HCT116 (cell line): ENCODE measurements at regions not wholly inside any gene's neighbourhood (a gene's known extent, or its start where the extent isn't known, plus 50 kb on each side); places are given as distances from the start of the nearest gene placed in this dataset.

Experiments
- ATAC-seq: fragments of 200-7000 bp; cut with Tn5 transposase; 2 replicates; pipeline ENCODE4 v1.9.1; 2020; ENCODE audit warnings: mild to moderate bottlenecking, moderate library complexity
- BruUV-seq: library from RNA; stranded (reverse); fragments of 400-500 nt; replicated peaks from 2 replicates; lab custom pipeline; 2021; lab: Mats Ljungman, UMichigan
- CTCF ChIA-PET: fragments of 300-600 bp; sonication (Branson Sonifier 250); formaldehyde crosslinking; loops from one replicate; lab custom pipeline; 2021; ENCODE audit warnings: antibody characterized with exemption; lab: Charles Lee
- POLR2A ChIA-PET: fragments of 300-600, 350-600 bp; sonication (Branson Sonifier 250); formaldehyde crosslinking; loops from one replicate; lab custom pipeline; 2021; ENCODE audit warnings: antibody characterized with exemption; lab: Charles Lee
- RAD21 ChIA-PET, 2 experiments: fragments of 300-600 bp; sonication (Branson Sonifier 250); formaldehyde crosslinking; loops; one replicate each; lab custom pipeline; 2023; ENCODE audit warnings: low total read pairs in 2 of 2; ENCODE audit not compliant: uncharacterized antibody in 2 of 2, unreplicated experiment in 2 of 2, low non-redundant PET in 1 of 2; lab: Charles Lee
- DNase-seq: peaks from one replicate; pipeline ENCODE4 v3.0.0-alpha.2; 2010; ENCODE audit warnings: low read depth, low spot score
- H2AFZ ChIP-seq: fragments of 200-600 bp; shearing (Covaris generic), sonication (generic); 2 replicates; pipeline ENCODE4 v1.6.1; 2017; ENCODE audit warnings: low read depth, mixed run types, mixed read lengths, antibody characterized with exemption, low read length; ENCODE audit not compliant: poor library complexity, severe bottlenecking
- H3K27ac ChIP-seq: 2 replicates; pipeline ENCODE4 v1.5.1; 2012; ENCODE audit warnings: low read depth, low read length
- H3K27me3 ChIP-seq: fragments of 200-600 bp; sonication (generic); 2 replicates; pipeline ENCODE4 v1.6.1; 2016; ENCODE audit warnings: mixed run types, low read length, mixed read lengths; ENCODE audit not compliant: insufficient read depth
- H3K36me3 ChIP-seq, 2 experiments: fragments of 200-500 bp in 1 of 2; fragments of 200-600 bp in 1 of 2; sonication (Bioruptor generic) in 1 of 2; sonication (generic) in 1 of 2; 2 replicates each; pipeline versions ENCODE4 v1.5.1 to v1.6.1; 2014 to 2016; ENCODE audit warnings: low read length in 2 of 2, inconsistent platforms in 1 of 2, mixed read lengths in 1 of 2, mixed run types in 1 of 2; ENCODE audit not compliant: insufficient read depth in 2 of 2, control insufficient read depth in 1 of 2
- H3K4me1 ChIP-seq, 2 experiments: fragments of 200-600 bp in 1 of 2; sonication (generic) in 1 of 2; 2 replicates each; pipeline versions ENCODE4 v1.5.1 to v1.6.1; 2012 to 2017; ENCODE audit warnings: low read length in 2 of 2, inconsistent platforms in 1 of 2, mild to moderate bottlenecking in 1 of 2, mixed read lengths in 1 of 2, mixed run types in 1 of 2, moderate library complexity in 1 of 2; ENCODE audit not compliant: insufficient read depth in 2 of 2, control insufficient read depth in 1 of 2
- H3K4me2 ChIP-seq: fragments of 200-600 bp; sonication (generic); 2 replicates; pipeline ENCODE4 v1.6.1; 2017; ENCODE audit warnings: mixed run types, low read length, mixed read lengths
- H3K4me3 ChIP-seq, 2 experiments: fragments of 200-600 bp in 1 of 2; sonication (generic) in 1 of 2; replicated peaks in 1 of 2; 2 replicates each; pipeline ENCODE4 v1.5.1; 2011 to 2016; ENCODE audit warnings: low read length in 2 of 2, control low read depth in 1 of 2, low read depth in 1 of 2, mild to moderate bottlenecking in 1 of 2, mixed read lengths in 1 of 2, mixed run types in 1 of 2
- H3K79me2 ChIP-seq: fragments of 200-600 bp; sonication (generic); 2 replicates; pipeline ENCODE4 v1.6.1; 2017; ENCODE audit warnings: mild to moderate bottlenecking, mixed run types, low read length, moderate library complexity, mixed read lengths; ENCODE audit not compliant: insufficient read depth
- H3K9ac ChIP-seq: fragments of 200-600 bp; sonication (generic); 2 replicates; pipeline ENCODE4 v1.6.1; 2016; ENCODE audit warnings: low read length, mixed read lengths
- H3K9me2 ChIP-seq: fragments of 200-600 bp; sonication (generic), shearing (Covaris generic); 2 replicates; pipeline ENCODE4 v1.6.1; 2017; ENCODE audit warnings: mixed run types, mild to moderate bottlenecking, moderate library complexity; ENCODE audit not compliant: insufficient read depth
- H3K9me3 ChIP-seq, 2 experiments: fragments of 200-500 bp in 1 of 2; fragments of 200-600 bp in 1 of 2; sonication (Bioruptor generic) in 1 of 2; sonication (generic) in 1 of 2; 2 replicates each; pipeline ENCODE4 v1.6.1; 2014 to 2017; ENCODE audit warnings: low read length in 2 of 2, mixed read lengths in 2 of 2, inconsistent platforms in 1 of 2, low read depth in 1 of 2, mild to moderate bottlenecking in 1 of 2, mixed run types in 1 of 2, moderate library complexity in 1 of 2; ENCODE audit not compliant: control insufficient read depth in 1 of 2, insufficient read depth in 1 of 2
- H4K20me1 ChIP-seq: fragments of 200-600 bp; sonication (generic), shearing (Covaris generic); 2 replicates; pipeline ENCODE4 v1.6.1; 2017; ENCODE audit warnings: mixed run types, mild to moderate bottlenecking, moderate library complexity; ENCODE audit not compliant: insufficient read depth
- CEBPB ChIP-seq: IDR thresholded peaks from 2 replicates; pipeline ENCODE4 v1.6.1; 2012; ENCODE audit warnings: low read depth
- FOSL1 ChIP-seq: IDR thresholded peaks from 2 replicates; pipeline ENCODE4 v1.6.1; 2012; ENCODE audit warnings: low read depth
- MAX ChIP-seq: IDR thresholded peaks from 2 replicates; pipeline ENCODE4 v1.6.1; 2012
- POLR2AphosphoS5 ChIP-seq: IDR thresholded peaks from 2 replicates; pipeline ENCODE4 v1.6.1; 2011; ENCODE audit warnings: mild to moderate bottlenecking, low read depth, low read length, moderate library complexity
- RAD21 ChIP-seq: IDR thresholded peaks from 2 replicates; pipeline ENCODE4 v1.6.1; 2012; ENCODE audit warnings: low read depth, mild to moderate bottlenecking
- TCF7L2 ChIP-seq: IDR thresholded peaks from 2 replicates; pipeline ENCODE4 v1.7.0; 2011; ENCODE audit warnings: borderline replicate concordance, inconsistent platforms; ENCODE audit not compliant: insufficient read depth, insufficient read length; ENCODE audit errors: extremely low read depth
- ZNF274 ChIP-seq: fragments of 200-500 bp; sonication (Bioruptor generic); IDR thresholded peaks from 2 replicates; pipeline ENCODE4 v1.6.1; 2014; ENCODE audit warnings: mild to moderate bottlenecking, low read depth, low read length, inconsistent platforms
- intact Hi-C: fragments of 100-400 bp; cut with micrococcal nuclease; formaldehyde crosslinking; loops from 2 replicates; pipeline ENCODE4 v1.10.0; 2022
- TF ChIP-seq, protein P1 (sequence below): IDR thresholded peaks from 2 replicates; pipeline ENCODE4 v1.6.1; 2011; ENCODE audit warnings: mild to moderate bottlenecking, low read length, moderate library complexity; ENCODE audit not compliant: insufficient replicate concordance; ENCODE audit errors: extremely low read depth
- TF ChIP-seq, protein P2 (sequence below), 3 experiments: fragments of 200-600 bp in 1 of 3; sonication (generic) in 1 of 3; IDR thresholded peaks in 2 of 3; conservative IDR thresholded peaks in 1 of 3; 2 replicates each; pipeline ENCODE4 v1.5.1; 2012 to 2017; ENCODE audit warnings: low read depth in 2 of 3, low read length in 2 of 3, antibody characterized with exemption in 1 of 3, borderline replicate concordance in 1 of 3, control low read depth in 1 of 3, mild to moderate bottlenecking in 1 of 3, mixed read lengths in 1 of 3, mixed run types in 1 of 3, moderate library complexity in 1 of 3; ENCODE audit not compliant: insufficient read depth in 1 of 3

- H3K9me3 ChIP-seq, result no peaks in the 10 kb centered on the region
- intact Hi-C loops, result no loop called here
- H3K27ac ChIP-seq, result no peak overlapping the region
- no peaks in the 10 kb centered on the region for H3K9me2 ChIP-seq
- no peak overlapping the region for H3K4me3 ChIP-seq
- no peak for TF ChIP-seq CEBPB
- TF ChIP-seq POLR2AphosphoS5, result no peak
- no peak for TF ChIP-seq MAX
- TF ChIP-seq, protein P1, sequence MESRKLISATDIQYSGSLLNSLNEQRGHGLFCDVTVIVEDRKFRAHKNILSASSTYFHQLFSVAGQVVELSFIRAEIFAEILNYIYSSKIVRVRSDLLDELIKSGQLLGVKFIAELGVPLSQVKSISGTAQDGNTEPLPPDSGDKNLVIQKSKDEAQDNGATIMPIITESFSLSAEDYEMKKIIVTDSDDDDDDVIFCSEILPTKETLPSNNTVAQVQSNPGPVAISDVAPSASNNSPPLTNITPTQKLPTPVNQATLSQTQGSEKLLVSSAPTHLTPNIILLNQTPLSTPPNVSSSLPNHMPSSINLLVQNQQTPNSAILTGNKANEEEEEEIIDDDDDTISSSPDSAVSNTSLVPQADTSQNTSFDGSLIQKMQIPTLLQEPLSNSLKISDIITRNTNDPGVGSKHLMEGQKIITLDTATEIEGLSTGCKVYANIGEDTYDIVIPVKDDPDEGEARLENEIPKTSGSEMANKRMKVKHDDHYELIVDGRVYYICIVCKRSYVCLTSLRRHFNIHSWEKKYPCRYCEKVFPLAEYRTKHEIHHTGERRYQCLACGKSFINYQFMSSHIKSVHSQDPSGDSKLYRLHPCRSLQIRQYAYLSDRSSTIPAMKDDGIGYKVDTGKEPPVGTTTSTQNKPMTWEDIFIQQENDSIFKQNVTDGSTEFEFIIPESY, result no peak
- TF ChIP-seq FOSL1, result no peak
- no peaks in the 10 kb centered on the region for H4K20me1 ChIP-seq
- no peak overlapping the region for H3K9ac ChIP-seq
- CTCF ChIA-PET, result no interaction called here
- no peak for ATAC-seq
- no peak overlapping the region for H2AFZ ChIP-seq
- H3K4me1 ChIP-seq, result no peaks in the 10 kb centered on the region
- peaks cover 63% of the 10 kb centered on the region for H3K27me3 ChIP-seq
- no peak overlapping the region for H3K4me2 ChIP-seq
- no peaks in the 10 kb centered on the region for H3K36me3 ChIP-seq
- no peaks in the 10 kb centered on the region for H3K79me2 ChIP-seq
- POLR2A ChIA-PET, result no interaction called here
- no peak for DNase-seq
- no TSS peak for BruUV-seq
- RAD21 ChIA-PET, result no interaction called here
Measured at GRCh38 chr3:73228437-73228836, 167.0 kb downstream of the EBLN2 start.

GRCh38 chr3:73228959-73229358, 167.5 kb downstream of the EBLN2 start:
- no peaks in the 10 kb centered on the region for H3K9me3 ChIP-seq
- H3K4me2 ChIP-seq, result no peak overlapping the region
- intact Hi-C loops, result no loop called here
- ATAC-seq, result no peak
- H3K27me3 ChIP-seq, result peaks cover 65% of the 10 kb centered on the region
- TF ChIP-seq TCF7L2, result no peak
- no peak for TF ChIP-seq ZNF274
- no peak for TF ChIP-seq POLR2AphosphoS5
- no peak for TF ChIP-seq RAD21
- TF ChIP-seq, protein P2, sequence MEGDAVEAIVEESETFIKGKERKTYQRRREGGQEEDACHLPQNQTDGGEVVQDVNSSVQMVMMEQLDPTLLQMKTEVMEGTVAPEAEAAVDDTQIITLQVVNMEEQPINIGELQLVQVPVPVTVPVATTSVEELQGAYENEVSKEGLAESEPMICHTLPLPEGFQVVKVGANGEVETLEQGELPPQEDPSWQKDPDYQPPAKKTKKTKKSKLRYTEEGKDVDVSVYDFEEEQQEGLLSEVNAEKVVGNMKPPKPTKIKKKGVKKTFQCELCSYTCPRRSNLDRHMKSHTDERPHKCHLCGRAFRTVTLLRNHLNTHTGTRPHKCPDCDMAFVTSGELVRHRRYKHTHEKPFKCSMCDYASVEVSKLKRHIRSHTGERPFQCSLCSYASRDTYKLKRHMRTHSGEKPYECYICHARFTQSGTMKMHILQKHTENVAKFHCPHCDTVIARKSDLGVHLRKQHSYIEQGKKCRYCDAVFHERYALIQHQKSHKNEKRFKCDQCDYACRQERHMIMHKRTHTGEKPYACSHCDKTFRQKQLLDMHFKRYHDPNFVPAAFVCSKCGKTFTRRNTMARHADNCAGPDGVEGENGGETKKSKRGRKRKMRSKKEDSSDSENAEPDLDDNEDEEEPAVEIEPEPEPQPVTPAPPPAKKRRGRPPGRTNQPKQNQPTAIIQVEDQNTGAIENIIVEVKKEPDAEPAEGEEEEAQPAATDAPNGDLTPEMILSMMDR (IDR thresholded peaks at IDR 0.05 in 2 of 3, conservative IDR thresholded peaks at IDR 0.05 in 1 of 3; ENCODE audit: borderline replicate concordance in 1 of 3, insufficient read depth in 1 of 3, low read depth in 2 of 3, low read length in 2 of 3), result no peak
- no peak for TF ChIP-seq FOSL1
- no peak overlapping the region for H3K4me3 ChIP-seq
- no peak overlapping the region for H3K27ac ChIP-seq
- no peak for DNase-seq
- H4K20me1 ChIP-seq, result no peaks in the 10 kb centered on the region
- no peaks in the 10 kb centered on the region for H3K4me1 ChIP-seq
- BruUV-seq, result no TSS peak
- CTCF ChIA-PET, result no interaction called here
- H3K9me2 ChIP-seq, result no peaks in the 10 kb centered on the region
- no peak overlapping the region for H2AFZ ChIP-seq
- H3K36me3 ChIP-seq, result no peaks in the 10 kb centered on the region
- POLR2A ChIA-PET, result no interaction called here
- H3K9ac ChIP-seq, result no peak overlapping the region
- no peaks in the 10 kb centered on the region for H3K79me2 ChIP-seq
- RAD21 ChIA-PET, result no interaction called here
